Brain pericyte (primary cell): ENCODE measurements at regions not wholly inside any gene's neighbourhood (a gene's known extent, or its start where the extent isn't known, plus 50 kb on each side); places are given as distances from the start of the nearest gene placed in this dataset.
A peak's percentile ranks its signal among the peaks of the same experiment; 100 is the strongest.

Experiments
- DNase-seq: peaks from one replicate; pipeline ENCODE4 v3.0.0-alpha.2; 2012; ENCODE audit warnings: low read depth, low spot score

- no peak for DNase-seq
These were observed 137.8 kb upstream of the GAS1 start for GRCh38 chr9:87085073-87085472.

GRCh38 chr9:87085521-87085920 lies 138.2 kb upstream of the GAS1 start:
- no peak for DNase-seq

- no peak for DNase-seq
These were observed 139.0 kb upstream of the GAS1 start for GRCh38 chr9:87086221-87086818.

- no peak for DNase-seq
These were observed 139.9 kb upstream of the GAS1 start for GRCh38 chr9:87087197-87087596.

- no peak for DNase-seq
These were observed 140.9 kb upstream of the GAS1 start for GRCh38 chr9:87088192-87088591.

- DNase-seq: no peak
These were observed 141.5 kb upstream of the GAS1 start for GRCh38 chr9:87088621-87089365.

- DNase-seq: no peak
These were observed 142.2 kb upstream of the GAS1 start for GRCh38 chr9:87089506-87089905.

GRCh38 chr9:87089929-87090328 lies 142.6 kb upstream of the GAS1 start:
- no peak for DNase-seq

GRCh38 chr9:87093777-87094176 lies 146.5 kb upstream of the GAS1 start:
- no peak for DNase-seq

- DNase-seq: no peak
These were observed 148.6 kb upstream of the GAS1 start for GRCh38 chr9:87095951-87096350.

GRCh38 chr9:87096506-87096905 lies 149.2 kb upstream of the GAS1 start:
- DNase-seq: no peak

- DNase-seq: no peak
These were observed 149.9 kb upstream of the GAS1 start for GRCh38 chr9:87097238-87097637.

GRCh38 chr9:87099407-87099806 lies 152.1 kb upstream of the GAS1 start:
- DNase-seq: no peak

- DNase-seq: no peak
These were observed 152.7 kb upstream of the GAS1 start for GRCh38 chr9:87100001-87100400.

- DNase-seq: no peak
These were observed 154.8 kb upstream of the GAS1 start for GRCh38 chr9:87102126-87102525.

GRCh38 chr9:87107072-87107471 lies 159.8 kb upstream of the GAS1 start:
- no peak for DNase-seq

GRCh38 chr9:87108661-87109060 lies 161.4 kb upstream of the GAS1 start:
- DNase-seq: no peak

- no peak for DNase-seq
These were observed 161.9 kb upstream of the GAS1 start for GRCh38 chr9:87109231-87109631.

- DNase-seq: peak; percentile 32
These were observed 162.5 kb upstream of the GAS1 start for GRCh38 chr9:87109851-87110250.

GRCh38 chr9:87111010-87111409 lies 163.7 kb upstream of the GAS1 start:
- no peak for DNase-seq

GRCh38 chr9:87112656-87113055 lies 165.3 kb upstream of the GAS1 start:
- no peak for DNase-seq

GRCh38 chr9:87113874-87114273 lies 166.6 kb upstream of the GAS1 start:
- no peak for DNase-seq

GRCh38 chr9:87115785-87116184 lies 168.5 kb upstream of the GAS1 start:
- DNase-seq: no peak

- no peak for DNase-seq
These were observed 169.2 kb upstream of the GAS1 start for GRCh38 chr9:87116492-87116891.
